H1 (cell line): ENCODE measurements at regions not wholly inside any gene's neighbourhood (a gene's known extent, or its start where the extent isn't known, plus 50 kb on each side); places are given as distances from the start of the nearest gene placed in this dataset.

ENCODE experiments used
- CHD7 ChIP-seq: fragments of 300-600 bp; sonication (generic); IDR thresholded peaks from 2 replicates; pipeline ENCODE4 v1.7.1; 2012; ENCODE audit warnings: low read length, moderate library complexity, mild to moderate bottlenecking, inconsistent platforms; ENCODE audit not compliant: insufficient replicate concordance
- EGR1 ChIP-seq: IDR thresholded peaks from 2 replicates; pipeline ENCODE4 v1.6.1; 2011; ENCODE audit warnings: low read depth, low read length, borderline replicate concordance
- RFX5 ChIP-seq: IDR thresholded peaks from 2 replicates; pipeline ENCODE4 v1.6.1; 2011; ENCODE audit warnings: low read depth, low read length, improper control_type of control experiment, borderline replicate concordance
- TEAD4 ChIP-seq: IDR thresholded peaks from 2 replicates; pipeline ENCODE4 v1.6.1; 2012; ENCODE audit warnings: low read depth, low read length, inconsistent platforms, mixed read lengths

GRCh38 chr5:68968429-68968828 lies 125.4 kb upstream of the SLC30A5 start (continued):
- TF ChIP-seq CHD7 (no peak), TEAD4 (no peak), RFX5 (no peak), EGR1 (no peak)
